ENCODE measurements at regions not wholly inside any gene's neighbourhood (a gene's known extent, or its start where the extent isn't known, plus 50 kb on each side); places are given as distances from the start of the nearest gene placed in this dataset.

- Histone ChIP-seq H3K4me3 (no peak overlapping the region), H3K9me3 (no peaks in the 10 kb centered on the region), H3K36me3 (no peaks in the 10 kb centered on the region), H3K27me3 (no peaks in the 10 kb centered on the region), H3K4me1 (peaks cover 0 to 5% of the 10 kb centered on the region in 2 donors), H3K27ac (peak overlapping the region; percentile 82 to 88)
- TF ChIP-seq CTCF (IDR thresholded peaks at IDR 0.05) (no peak), POLR2A (IDR thresholded peaks at IDR 0.05) (no peak)
- DNase-seq = no peak
- intact Hi-C loops (cut with DNase I; ENCODE audit: low total_unique reads) = no loop called here
These were observed 57.3 kb upstream of the PPP1CB start for GRCh38 chr2:28694364-28694763.

- no peaks in the 10 kb centered on the region for H3K9me3 ChIP-seq
- no peaks in the 10 kb centered on the region for H3K27me3 ChIP-seq
- H3K4me1 ChIP-seq = peaks cover 0 to 5% of the 10 kb centered on the region in 2 donors
- intact Hi-C loops (cut with DNase I; ENCODE audit: low total_unique reads) = no loop called here
- no peak overlapping the region for H3K4me3 ChIP-seq
- DNase-seq = peak; percentile 76 to 86
- no peaks in the 10 kb centered on the region for H3K36me3 ChIP-seq
- TF ChIP-seq CTCF (IDR thresholded peaks at IDR 0.05) = no peak
- peak in 1 of 2 donors; percentile 15 for TF ChIP-seq POLR2A (IDR thresholded peaks at IDR 0.05)
- peak overlapping the region; percentile 82 to 88 for H3K27ac ChIP-seq
These were observed 56.4 kb upstream of the PPP1CB start for GRCh38 chr2:28695245-28695647.

- Histone ChIP-seq H3K36me3 (no peaks in the 10 kb centered on the region), H3K4me3 (no peak overlapping the region), H3K9me3 (no peaks in the 10 kb centered on the region), H3K27ac (peak overlapping the region; percentile 82 to 88), H3K27me3 (no peaks in the 10 kb centered on the region), H3K4me1 (peaks cover 0 to 5% of the 10 kb centered on the region in 2 donors)
- intact Hi-C loops (cut with DNase I; ENCODE audit: low total_unique reads) = no loop called here
- no peak for TF ChIP-seq CTCF (IDR thresholded peaks at IDR 0.05)
- TF ChIP-seq POLR2A (IDR thresholded peaks at IDR 0.05) = no peak
- DNase-seq = no peak
These were observed 55.4 kb upstream of the PPP1CB start for GRCh38 chr2:28696261-28696660.

- no peak for DNase-seq
These were observed 54.0 kb upstream of the PPP1CB start for GRCh38 chr2:28697602-28698149.

GRCh38 chr2:28698545-28698944, 53.1 kb upstream of the PPP1CB start:
- intact Hi-C loops (cut with DNase I; ENCODE audit: low total_unique reads) = no loop called here
- Histone ChIP-seq H3K4me3 (no peak overlapping the region), H3K36me3 (no peaks in the 10 kb centered on the region), H3K9me3 (no peaks in the 10 kb centered on the region), H3K27ac (peak overlapping the region in 1 of 2 donors; percentile 19), H3K4me1 (no peaks in the 10 kb centered on the region), H3K27me3 (no peaks in the 10 kb centered on the region)
- TF ChIP-seq POLR2A (IDR thresholded peaks at IDR 0.05) (no peak), CTCF (IDR thresholded peaks at IDR 0.05) (no peak)
- no peak for DNase-seq

More at GRCh38 chr2:28697602-28698149, 54.0 kb upstream of the PPP1CB start:
- H3K4me1 ChIP-seq = no peaks in the 10 kb centered on the region
- no peaks in the 10 kb centered on the region for H3K9me3 ChIP-seq
- no peak overlapping the region for H3K4me3 ChIP-seq
- H3K27ac ChIP-seq = no peak overlapping the region
- no peak for TF ChIP-seq CTCF (IDR thresholded peaks at IDR 0.05)
- TF ChIP-seq POLR2A (IDR thresholded peaks at IDR 0.05) = no peak
- no peaks in the 10 kb centered on the region for H3K36me3 ChIP-seq
- intact Hi-C loops (cut with DNase I; ENCODE audit: low total_unique reads) = no loop called here
- no peaks in the 10 kb centered on the region for H3K27me3 ChIP-seq

Measured in uterus (tissue), 3 donors.